Adrenal gland (tissue), 9 donors: ENCODE measurements at regions not wholly inside any gene's neighbourhood (a gene's known extent, or its start where the extent isn't known, plus 50 kb on each side); places are given as distances from the start of the nearest gene placed in this dataset.

Source experiments
- DNase-seq, 7 donors: peaks; one replicate each; pipeline ENCODE4 v3.0.0-alpha.2; 2019 to 2020
- H3K27ac ChIP-seq, 5 donors: fragments of 200-600 bp; sonication (generic) in 4 of 5; 1 replicate in 3 of 5; 2 replicates in 2 of 5; pipeline versions ENCODE4 v1.5.1 to v1.8.0; 2016 to 2020; ENCODE audit warnings: mild to moderate bottlenecking in 1 of 5
- H3K27me3 ChIP-seq: fragments of 200-600 bp; 2 replicates; pipeline ENCODE4 v1.8.0; 2021
- H3K36me3 ChIP-seq, 2 donors: fragments of 200-600 bp; replicated peaks in 1 of 2; 1 replicate in 1 of 2; 2 replicates in 1 of 2; pipeline versions ENCODE4 v1.5.1 to v1.8.0; 2018 to 2022
- H3K4me1 ChIP-seq, 2 donors: fragments of 200-600 bp; replicated peaks in 1 of 2; 1 replicate in 1 of 2; 2 replicates in 1 of 2; pipeline versions ENCODE4 v1.5.1 to v1.8.0; 2018 to 2021
- H3K4me3 ChIP-seq, 4 donors: fragments of 200-600 bp; sonication (generic) in 3 of 4; one replicate each; pipeline ENCODE4 v1.5.1; 2016 to 2018
- H3K9me3 ChIP-seq, 3 donors: fragments of 200-600 bp; sonication (generic) in 1 of 3; replicated peaks in 1 of 3; 1 replicate in 2 of 3; 2 replicates in 1 of 3; pipeline versions ENCODE4 v1.5.1 to v1.8.0; 2016 to 2021
- POLR2A ChIP-seq, 2 donors: fragments of 450-650 bp; IDR thresholded peaks; one replicate each; pipeline ENCODE4 v1.6.1; 2017; ENCODE audit warnings: antibody characterized with exemption in 2 of 2, mild to moderate bottlenecking in 2 of 2, moderate library complexity in 1 of 2
- whole genome bisulfite sequencing, 4 donors: extraction: QIAGEN DNeasy Blood & Tissue Kit in 2 of 4; methylation state at CpG; one replicate each; pipeline versions ENCODE4 v1.1.5 to v1.1.7; 2013 to 2017; 5-methylcytosine and 5-hydroxymethylcytosine counted together
- intact Hi-C, 2 donors: fragments of 100-400 bp; cut with DNase I; formaldehyde crosslinking; loops; one replicate each; pipeline versions ENCODE4 v1.14.1 to v1.15.0; 2022 to 2023
- TF ChIP-seq, protein P1 (sequence below), 6 experiments: fragments of 450-650 bp in 4 of 6; fragments of 200-600 bp in 2 of 6; sonication (generic) in 1 of 6; IDR thresholded peaks; 1 replicate in 5 of 6; 2 replicates in 1 of 6; pipeline versions ENCODE4 v1.5.1 to v1.8.0; 2016 to 2021; ENCODE audit warnings: antibody characterized with exemption in 6 of 6, mild to moderate bottlenecking in 2 of 6, moderate library complexity in 1 of 6
- donor health status: healthy with polysubstance abuse.
- donor health status: Bipolar disorder and iron deficiency.
- donor health status: DM: yes; HTN: yes; CAD: no.
- donor health status: DM: no; HTN: no; CAD: no.
- donor health status: DM: no; HTN: no; CAD: no.

DNA sequence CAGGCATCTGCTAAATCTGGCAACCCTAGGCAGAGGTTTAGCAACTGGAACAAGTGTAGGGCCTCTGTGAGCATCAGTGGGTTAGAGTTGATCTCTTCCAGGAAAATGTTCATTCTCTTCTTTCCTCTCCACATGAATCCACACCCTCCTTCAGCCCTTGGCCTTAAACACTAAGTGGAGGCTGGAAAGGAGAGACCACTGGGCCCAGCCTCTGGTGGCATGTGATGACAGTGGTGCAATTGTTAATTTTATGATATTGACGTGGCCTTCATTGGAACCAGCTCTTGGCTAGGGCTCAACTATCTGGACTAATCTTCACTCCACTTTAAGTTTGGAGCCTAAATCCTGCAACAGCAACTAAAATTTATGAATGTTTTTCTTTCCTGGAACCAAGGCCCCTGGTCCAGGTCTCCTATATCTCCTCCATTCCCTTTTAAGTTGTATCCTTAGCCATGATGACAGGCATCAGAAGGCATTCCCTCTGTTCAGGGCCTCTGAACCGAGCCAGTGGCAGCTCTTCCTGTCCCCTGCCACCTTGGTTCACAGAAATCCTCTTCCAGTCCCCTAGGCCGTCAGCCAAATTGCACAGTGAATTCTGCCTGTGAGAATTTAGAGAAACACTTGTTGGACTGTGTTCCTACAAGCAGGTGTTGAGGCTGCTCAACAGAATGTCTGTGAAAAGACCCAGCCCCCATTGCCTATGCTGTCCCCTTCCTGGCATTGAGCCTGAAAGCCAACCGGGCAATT, 132.2 kb downstream of the PSMG1 start:
- TF ChIP-seq, protein P1, sequence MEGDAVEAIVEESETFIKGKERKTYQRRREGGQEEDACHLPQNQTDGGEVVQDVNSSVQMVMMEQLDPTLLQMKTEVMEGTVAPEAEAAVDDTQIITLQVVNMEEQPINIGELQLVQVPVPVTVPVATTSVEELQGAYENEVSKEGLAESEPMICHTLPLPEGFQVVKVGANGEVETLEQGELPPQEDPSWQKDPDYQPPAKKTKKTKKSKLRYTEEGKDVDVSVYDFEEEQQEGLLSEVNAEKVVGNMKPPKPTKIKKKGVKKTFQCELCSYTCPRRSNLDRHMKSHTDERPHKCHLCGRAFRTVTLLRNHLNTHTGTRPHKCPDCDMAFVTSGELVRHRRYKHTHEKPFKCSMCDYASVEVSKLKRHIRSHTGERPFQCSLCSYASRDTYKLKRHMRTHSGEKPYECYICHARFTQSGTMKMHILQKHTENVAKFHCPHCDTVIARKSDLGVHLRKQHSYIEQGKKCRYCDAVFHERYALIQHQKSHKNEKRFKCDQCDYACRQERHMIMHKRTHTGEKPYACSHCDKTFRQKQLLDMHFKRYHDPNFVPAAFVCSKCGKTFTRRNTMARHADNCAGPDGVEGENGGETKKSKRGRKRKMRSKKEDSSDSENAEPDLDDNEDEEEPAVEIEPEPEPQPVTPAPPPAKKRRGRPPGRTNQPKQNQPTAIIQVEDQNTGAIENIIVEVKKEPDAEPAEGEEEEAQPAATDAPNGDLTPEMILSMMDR (IDR thresholded peaks at IDR 0.05): no peak
- no peak for TF ChIP-seq POLR2A (IDR thresholded peaks at IDR 0.05)
- H3K9me3 ChIP-seq: no peaks in the 10 kb centered on the region
- no peak for DNase-seq
- no peak overlapping the region for H3K4me3 ChIP-seq
- H3K36me3 ChIP-seq: no peaks in the 10 kb centered on the region
- intact Hi-C loops: no loop called here
- H3K27me3 ChIP-seq: no peaks in the 10 kb centered on the region
- no peaks in the 10 kb centered on the region for H3K4me1 ChIP-seq
- H3K27ac ChIP-seq: no peak overlapping the region
- WGBS, 4 donors: 65 to 84% (median 76%) methylated on average over 4 of the region's 4 CpGs

DNA sequence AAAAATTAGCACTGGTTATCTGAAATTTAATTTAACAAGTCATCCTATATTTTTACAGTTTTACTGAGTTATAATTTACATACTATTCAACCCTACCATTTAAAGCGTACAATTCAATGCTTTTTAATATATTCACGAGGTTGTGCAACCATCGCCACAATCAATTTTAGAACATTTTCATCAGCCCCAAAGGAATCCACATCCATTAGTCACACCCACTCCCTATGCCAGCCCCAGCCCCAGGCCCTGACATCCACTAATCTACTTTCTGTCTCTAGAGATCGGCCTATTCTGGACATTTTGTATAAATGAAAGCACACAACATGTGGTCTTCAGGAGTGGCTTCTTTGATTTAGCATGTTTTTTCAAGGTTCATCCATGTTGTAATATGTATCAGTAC, 134.7 kb downstream of the PSMG1 start:
- 81 to 91% (median 86%) methylated on average over 4 of the region's 4 CpGs for WGBS, 4 donors
- no peaks in the 10 kb centered on the region for H3K4me1 ChIP-seq
- no peak overlapping the region for H3K4me3 ChIP-seq
- H3K27me3 ChIP-seq: no peaks in the 10 kb centered on the region
- no peak for DNase-seq
- no peak overlapping the region for H3K27ac ChIP-seq
- no peaks in the 10 kb centered on the region for H3K9me3 ChIP-seq
- no peaks in the 10 kb centered on the region for H3K36me3 ChIP-seq
- no peak for TF ChIP-seq POLR2A (IDR thresholded peaks at IDR 0.05)
- TF ChIP-seq, protein P1 (IDR thresholded peaks at IDR 0.05): no peak
- intact Hi-C loops: no loop called here

GRCh38 chr21:39048064-39048463, 135.2 kb downstream of the PSMG1 start:
- no peak for DNase-seq
- no peak overlapping the region for H3K4me3 ChIP-seq
- WGBS, 4 donors: 65 to 74% (median 72%) methylated on average over 6 of the region's 6 CpGs
- no peaks in the 10 kb centered on the region for H3K9me3 ChIP-seq
- H3K4me1 ChIP-seq: no peaks in the 10 kb centered on the region
- H3K36me3 ChIP-seq: no peaks in the 10 kb centered on the region
- H3K27ac ChIP-seq: no peak overlapping the region
- no peaks in the 10 kb centered on the region for H3K27me3 ChIP-seq
- TF ChIP-seq POLR2A (IDR thresholded peaks at IDR 0.05): no peak
- TF ChIP-seq, protein P1 (IDR thresholded peaks at IDR 0.05): no peak
- intact Hi-C loops: no loop called here

GRCh38 chr21:39047046-39047445, 136.2 kb downstream of the PSMG1 start:
- no peak overlapping the region for H3K27ac ChIP-seq
- no peaks in the 10 kb centered on the region for H3K4me1 ChIP-seq
- H3K9me3 ChIP-seq: no peaks in the 10 kb centered on the region
- intact Hi-C loops: no loop called here
- TF ChIP-seq, protein P1 (IDR thresholded peaks at IDR 0.05): no peak
- no peak for TF ChIP-seq POLR2A (IDR thresholded peaks at IDR 0.05)
- H3K4me3 ChIP-seq: no peak overlapping the region
- no peaks in the 10 kb centered on the region for H3K36me3 ChIP-seq
- 84 to 89% (median 86%) methylated on average over 3 of the region's 3 CpGs for WGBS, 4 donors
- H3K27me3 ChIP-seq: no peaks in the 10 kb centered on the region
- DNase-seq: no peak
